ENCODE measurements at regions not wholly inside any gene's neighbourhood (a gene's known extent, or its start where the extent isn't known, plus 50 kb on each side); places are given as distances from the start of the nearest gene placed in this dataset.

- intact Hi-C loops (cut with DNase I), result no loop called here
- ATAC-seq (no peak), DNase-seq (no peak)
- Histone ChIP-seq H3K27ac (no peak overlapping the region), H3K4me1 (no peaks in the 10 kb centered on the region), H3K27me3 (no peaks in the 10 kb centered on the region), H3K9me3 (no peaks in the 10 kb centered on the region), H3K36me3 (no peaks in the 10 kb centered on the region), H3K4me3 (no peak overlapping the region)
- TF ChIP-seq, protein P1, sequence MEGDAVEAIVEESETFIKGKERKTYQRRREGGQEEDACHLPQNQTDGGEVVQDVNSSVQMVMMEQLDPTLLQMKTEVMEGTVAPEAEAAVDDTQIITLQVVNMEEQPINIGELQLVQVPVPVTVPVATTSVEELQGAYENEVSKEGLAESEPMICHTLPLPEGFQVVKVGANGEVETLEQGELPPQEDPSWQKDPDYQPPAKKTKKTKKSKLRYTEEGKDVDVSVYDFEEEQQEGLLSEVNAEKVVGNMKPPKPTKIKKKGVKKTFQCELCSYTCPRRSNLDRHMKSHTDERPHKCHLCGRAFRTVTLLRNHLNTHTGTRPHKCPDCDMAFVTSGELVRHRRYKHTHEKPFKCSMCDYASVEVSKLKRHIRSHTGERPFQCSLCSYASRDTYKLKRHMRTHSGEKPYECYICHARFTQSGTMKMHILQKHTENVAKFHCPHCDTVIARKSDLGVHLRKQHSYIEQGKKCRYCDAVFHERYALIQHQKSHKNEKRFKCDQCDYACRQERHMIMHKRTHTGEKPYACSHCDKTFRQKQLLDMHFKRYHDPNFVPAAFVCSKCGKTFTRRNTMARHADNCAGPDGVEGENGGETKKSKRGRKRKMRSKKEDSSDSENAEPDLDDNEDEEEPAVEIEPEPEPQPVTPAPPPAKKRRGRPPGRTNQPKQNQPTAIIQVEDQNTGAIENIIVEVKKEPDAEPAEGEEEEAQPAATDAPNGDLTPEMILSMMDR (IDR thresholded peaks at IDR 0.05), result no peak
These were observed 223.6 kb upstream of the GAP43 start for GRCh38 chr3:115399750-115400149.

DNA sequence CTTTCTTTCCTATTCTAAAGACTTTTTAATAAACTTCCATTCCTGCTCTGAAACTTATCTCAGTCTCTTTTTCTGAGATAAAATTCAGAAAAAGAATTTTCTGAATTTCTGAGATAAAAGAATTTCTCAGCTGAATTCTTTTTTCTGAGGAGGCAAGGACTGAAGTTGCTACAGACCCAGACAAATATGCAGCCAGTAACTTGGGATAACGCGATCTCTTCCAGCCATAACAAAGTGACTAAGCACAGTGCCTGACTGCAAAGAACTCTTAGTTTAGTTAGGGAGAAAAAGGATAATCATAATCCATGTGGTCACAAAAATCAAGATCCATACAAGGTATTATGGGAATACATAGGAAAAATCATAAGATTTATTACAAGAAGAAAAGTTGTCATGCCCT, 222.0 kb upstream of the GAP43 start:
- intact Hi-C loops (cut with DNase I), result no loop called here
- ATAC-seq, result peak; percentile 47
- no peak for DNase-seq
- Histone ChIP-seq H3K27ac (no peak overlapping the region), H3K27me3 (no peaks in the 10 kb centered on the region), H3K4me1 (no peaks in the 10 kb centered on the region), H3K4me3 (no peak overlapping the region), H3K9me3 (no peaks in the 10 kb centered on the region), H3K36me3 (no peaks in the 10 kb centered on the region)
- TF ChIP-seq, protein P1 (IDR thresholded peaks at IDR 0.05), result no peak

- Histone ChIP-seq H3K4me1 (no peaks in the 10 kb centered on the region), H3K27me3 (no peaks in the 10 kb centered on the region), H3K4me3 (no peak overlapping the region), H3K36me3 (no peaks in the 10 kb centered on the region), H3K9me3 (no peaks in the 10 kb centered on the region), H3K27ac (no peak overlapping the region)
- DNase-seq, result no peak
- TF ChIP-seq, protein P1 (IDR thresholded peaks at IDR 0.05), result no peak
- intact Hi-C loops (cut with DNase I), result no loop called here
- no peak for ATAC-seq
These were observed 221.3 kb upstream of the GAP43 start for GRCh38 chr3:115401851-115402501.

- ATAC-seq, result no peak
- Histone ChIP-seq H3K4me3 (no peak overlapping the region), H3K27ac (no peak overlapping the region), H3K27me3 (no peaks in the 10 kb centered on the region), H3K9me3 (no peaks in the 10 kb centered on the region), H3K36me3 (no peaks in the 10 kb centered on the region), H3K4me1 (no peaks in the 10 kb centered on the region)
- DNase-seq, result no peak
- TF ChIP-seq, protein P1 (IDR thresholded peaks at IDR 0.05), result no peak
- intact Hi-C loops (cut with DNase I), result no loop called here
These were observed 220.7 kb upstream of the GAP43 start for GRCh38 chr3:115402651-115403050.

- H3K27ac ChIP-seq, result no peak overlapping the region
- no peaks in the 10 kb centered on the region for H3K36me3 ChIP-seq
- H3K27me3 ChIP-seq, result no peaks in the 10 kb centered on the region
- no peak overlapping the region for H3K4me3 ChIP-seq
- ATAC-seq (no peak), DNase-seq (no peak)
- no peaks in the 10 kb centered on the region for H3K9me3 ChIP-seq
- H3K4me1 ChIP-seq, result no peaks in the 10 kb centered on the region
- TF ChIP-seq, protein P1 (IDR thresholded peaks at IDR 0.05), result no peak
- intact Hi-C loops (cut with DNase I), result no loop called here
These were observed 219.5 kb upstream of the GAP43 start for GRCh38 chr3:115403786-115404185.
